ENCODE measurements at regions not wholly inside any gene's neighbourhood (a gene's known extent, or its start where the extent isn't known, plus 50 kb on each side); places are given as distances from the start of the nearest gene placed in this dataset.
A peak's percentile ranks its signal among the peaks of the same experiment; 100 is the strongest.

GRCh38 chr11:90805172-90805571 is 582.3 kb upstream of the CHORDC1 start:
- no peak for DNase-seq

- no peak for DNase-seq
Observed at GRCh38 chr11:90803831-90804230, 581.0 kb upstream of the CHORDC1 start.

- no peak for DNase-seq
Observed at GRCh38 chr11:90803366-90803765, 580.5 kb upstream of the CHORDC1 start.

GRCh38 chr11:90798769-90799168 is 575.9 kb upstream of the CHORDC1 start:
- DNase-seq: no peak

- DNase-seq: peak; percentile 8
Observed at GRCh38 chr11:90795746-90796145, 572.9 kb upstream of the CHORDC1 start.

GRCh38 chr11:90788961-90789360 is 566.1 kb upstream of the CHORDC1 start:
- DNase-seq: no peak

- no peak for DNase-seq
Observed at GRCh38 chr11:90784241-90784814, 561.5 kb upstream of the CHORDC1 start.

DNA sequence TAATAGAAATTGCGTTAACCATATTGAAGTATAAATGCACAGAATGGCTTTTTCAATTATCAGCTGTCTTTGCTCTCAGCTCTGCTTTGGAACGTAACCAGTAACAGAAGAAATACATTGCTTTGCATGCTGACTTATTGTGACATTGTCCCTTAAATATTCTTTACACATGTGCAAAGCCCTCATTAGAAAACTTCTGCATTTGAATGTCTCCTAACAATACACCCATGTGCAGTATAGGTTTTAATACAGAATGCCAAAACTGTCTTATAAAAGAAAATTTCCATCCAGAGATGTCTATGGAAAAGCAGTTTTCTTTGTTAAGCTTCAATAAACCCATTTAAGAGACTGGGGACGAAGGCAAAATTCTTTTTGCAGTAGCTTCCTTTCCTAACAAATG is 560.3 kb upstream of the CHORDC1 start:
- no peak for DNase-seq

DNA sequence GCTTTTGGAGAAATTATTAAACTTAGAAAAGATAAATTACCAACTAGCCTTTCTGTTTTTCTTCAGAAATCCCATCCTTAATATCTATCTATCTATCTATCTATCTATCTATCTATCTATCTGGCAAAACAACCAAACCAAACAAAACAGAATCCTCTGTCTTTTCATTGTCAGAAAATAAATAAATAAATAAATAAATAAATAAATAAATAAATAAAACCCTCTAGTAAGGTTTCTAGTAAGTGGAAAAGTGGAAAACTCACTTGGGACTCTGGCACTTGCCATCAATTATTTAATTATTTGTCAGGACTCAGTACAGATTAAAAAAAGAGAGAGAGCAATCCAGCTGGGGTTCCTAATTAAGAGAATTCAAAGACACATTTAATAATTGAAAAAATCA is 556.2 kb upstream of the CHORDC1 start:
- no peak for DNase-seq

DNA sequence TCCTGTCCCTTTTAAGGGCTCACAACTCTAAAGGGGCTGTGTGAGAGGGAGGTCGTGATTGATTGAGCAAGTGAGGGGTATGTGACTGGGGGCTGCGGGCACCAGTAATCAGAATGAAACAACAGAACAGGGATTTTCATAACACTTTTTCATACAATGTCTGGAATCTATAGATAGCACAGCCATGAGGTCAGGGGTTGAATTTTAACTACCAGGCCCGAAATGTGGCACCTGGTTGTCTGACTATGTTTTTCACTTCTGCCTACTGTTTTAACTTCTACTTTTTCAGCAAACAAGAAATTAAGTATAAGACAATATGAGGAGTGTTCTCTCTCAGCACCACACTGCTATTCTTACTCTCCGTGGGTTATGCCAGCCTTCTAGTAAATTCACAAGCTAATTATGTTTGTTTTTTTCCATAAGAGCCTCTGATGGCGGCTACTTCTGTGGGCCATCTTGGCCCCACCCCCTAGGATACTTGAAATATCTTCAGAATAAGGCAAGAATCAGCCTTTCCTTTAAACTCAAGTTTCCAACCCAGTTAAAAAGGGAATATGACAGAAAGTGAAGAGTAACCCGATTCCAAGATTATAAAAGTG is 552.8 kb upstream of the CHORDC1 start:
- no peak for DNase-seq

GRCh38 chr11:90774727-90775566 is 552.1 kb upstream of the CHORDC1 start:
- no peak for DNase-seq

GRCh38 chr11:90770007-90770406 is 547.2 kb upstream of the CHORDC1 start:
- DNase-seq: no peak

DNA sequence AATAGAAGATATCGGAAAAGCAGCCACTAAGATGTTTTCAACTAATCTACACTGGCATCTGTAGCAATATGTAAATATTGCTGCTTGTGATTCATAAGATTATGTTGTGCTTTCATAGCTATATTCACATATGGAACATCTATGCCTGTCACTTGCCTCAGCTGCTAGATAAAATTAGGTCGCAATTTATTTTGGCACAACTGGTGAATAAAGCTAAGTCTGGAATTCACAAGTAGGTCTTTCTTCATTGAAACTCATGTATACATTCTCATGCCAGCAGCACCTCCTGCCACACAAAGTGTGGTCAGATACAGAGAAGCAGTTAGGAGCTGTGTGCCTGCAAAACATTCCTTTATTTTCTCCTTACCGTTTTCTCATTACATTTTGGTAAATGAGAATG is 543.3 kb upstream of the CHORDC1 start:
- no peak for DNase-seq

GRCh38 chr11:90764691-90765090 is 541.8 kb upstream of the CHORDC1 start:
- DNase-seq: no peak

DNA sequence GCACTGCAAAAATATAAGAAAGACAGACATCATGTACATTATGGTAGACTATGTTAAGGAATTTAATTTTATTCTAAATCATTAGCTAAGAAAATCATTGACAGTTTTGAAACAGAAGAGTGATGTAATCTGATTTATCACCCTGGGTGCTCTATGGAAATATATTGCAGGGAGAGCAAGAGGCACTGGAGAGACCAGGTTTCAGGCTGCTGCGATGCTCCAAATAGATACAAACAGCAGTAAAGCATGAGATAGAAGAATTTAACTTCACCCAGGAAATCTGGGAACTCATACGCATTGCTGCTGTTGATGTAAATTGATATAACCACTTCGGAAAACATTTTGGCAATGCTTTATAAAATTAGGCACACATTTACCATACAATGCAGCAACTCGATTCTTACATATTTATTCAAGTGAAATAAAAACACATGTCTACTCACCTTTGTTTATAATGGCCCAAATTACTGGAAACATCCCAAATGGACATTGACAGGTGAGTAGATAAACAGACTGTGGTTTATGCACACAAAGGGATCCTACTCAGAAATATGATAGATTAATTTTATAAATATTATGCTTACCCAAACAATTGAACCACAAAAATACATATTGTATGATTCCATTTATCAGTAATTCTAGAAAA is 535.1 kb upstream of the CHORDC1 start:
- DNase-seq: no peak

DNA sequence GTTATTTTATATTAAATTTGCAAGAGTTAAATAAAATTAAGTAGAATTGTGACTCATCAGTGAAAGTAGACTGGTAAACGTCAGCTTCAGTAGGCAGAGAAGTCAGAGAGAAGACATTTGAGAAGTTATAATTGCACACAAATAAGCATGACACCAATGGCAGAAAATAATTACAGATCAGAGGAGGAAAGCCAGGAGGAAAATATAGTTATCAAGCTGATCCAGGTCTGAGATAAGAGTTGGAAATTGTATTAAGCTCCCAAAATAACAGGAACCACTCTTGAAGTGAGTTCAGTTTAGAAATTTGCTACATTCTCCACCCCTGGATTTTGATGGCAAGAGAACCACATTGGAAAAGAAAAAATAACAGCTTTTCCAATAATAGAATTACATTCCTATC is 533.8 kb upstream of the CHORDC1 start:
- DNase-seq: no peak

DNA sequence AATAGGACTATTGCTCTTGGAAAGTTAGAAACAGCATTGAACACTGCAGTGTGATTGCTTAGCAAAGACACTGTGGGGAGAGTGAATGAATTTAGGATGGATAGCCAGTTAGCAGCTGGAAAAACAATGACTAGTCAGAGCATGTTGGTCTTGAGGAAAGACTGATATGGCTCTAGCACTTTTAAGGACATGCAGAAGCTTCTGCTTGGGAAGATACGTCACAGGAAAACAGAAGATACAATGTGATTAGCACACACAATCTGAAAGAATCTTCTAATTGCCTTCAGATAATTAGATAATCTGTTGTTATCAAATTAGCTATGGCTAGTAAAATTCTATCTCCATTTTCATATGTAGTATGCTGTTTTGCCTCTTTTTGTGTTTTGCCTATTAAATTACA is 530.7 kb upstream of the CHORDC1 start:
- DNase-seq: no peak

- no peak for DNase-seq
Observed at GRCh38 chr11:90747057-90747456, 524.2 kb upstream of the CHORDC1 start.

DNA sequence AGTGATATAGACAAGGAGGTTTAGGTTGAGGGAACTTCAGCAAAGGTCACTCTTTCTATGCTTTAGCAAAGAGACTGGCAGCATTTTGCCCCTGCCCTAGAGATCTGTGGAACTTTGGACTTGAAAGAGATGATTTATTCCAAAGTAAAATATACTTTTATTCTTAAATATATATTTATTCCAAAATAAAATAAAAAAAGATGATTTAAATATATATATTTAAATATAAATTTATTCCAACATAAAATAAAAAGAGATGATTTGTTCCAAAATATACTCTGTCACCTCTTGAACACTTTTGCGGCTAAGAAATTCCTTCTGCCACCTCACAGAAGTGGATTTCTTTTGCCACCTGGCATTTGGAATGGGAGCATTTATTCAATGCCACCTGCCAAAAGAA is 521.3 kb upstream of the CHORDC1 start:
- DNase-seq: no peak

- DNase-seq: no peak
Observed at GRCh38 chr11:90738799-90739198, 516.0 kb upstream of the CHORDC1 start.

- DNase-seq: no peak
Observed at GRCh38 chr11:90737444-90738050, 514.7 kb upstream of the CHORDC1 start.

DNA sequence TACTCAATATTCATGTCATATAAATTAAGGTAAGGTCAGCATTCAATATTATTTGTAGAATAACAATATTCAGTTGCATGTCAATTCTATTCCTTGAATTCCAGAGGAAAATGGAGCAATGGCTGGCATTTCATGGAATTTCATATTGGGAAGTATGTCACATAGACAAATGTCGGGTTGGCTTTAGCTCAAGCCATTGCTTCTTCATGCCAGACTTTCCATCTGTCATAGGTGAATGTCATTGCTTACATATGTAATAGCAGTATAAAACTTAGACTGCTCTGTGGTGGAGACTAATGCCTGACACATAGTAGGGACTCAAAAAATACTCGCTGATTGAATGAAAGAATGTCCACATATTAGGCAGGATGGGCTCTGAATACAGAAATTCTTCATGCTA is 509.6 kb upstream of the CHORDC1 start:
- no peak for DNase-seq

GRCh38 chr11:90723475-90723874 is 500.6 kb upstream of the CHORDC1 start:
- no peak for DNase-seq

Measured in OCI-M1 (cell line).